H1 (cell line): ENCODE measurements at regions not wholly inside any gene's neighbourhood (a gene's known extent, or its start where the extent isn't known, plus 50 kb on each side); places are given as distances from the start of the nearest gene placed in this dataset.

Experiments
- BCL11A ChIP-seq, 2 experiments: IDR thresholded peaks; one replicate each; pipeline ENCODE4 v1.6.1; 2011; ENCODE audit warnings: low read depth in 2 of 2, low read length in 2 of 2, mild to moderate bottlenecking in 2 of 2
- CBX5 ChIP-seq: fragments of 300-800, 300-1000 bp; sonication (generic); IDR thresholded peaks from 2 replicates; pipeline ENCODE4 v1.7.1; 2016; ENCODE audit warnings: antibody characterized with exemption, low read length, low read depth
- POLR2AphosphoS5 ChIP-seq: IDR thresholded peaks from 2 replicates; pipeline ENCODE4 v1.6.1; 2011; ENCODE audit warnings: low read depth, low read length
- SIN3A ChIP-seq, 2 experiments: IDR thresholded peaks in 1 of 2; conservative IDR thresholded peaks in 1 of 2; 2 replicates each; pipeline ENCODE4 v1.6.1; 2011 to 2012; ENCODE audit warnings: low read length in 2 of 2, improper control_type of control experiment in 1 of 2, low read depth in 1 of 2, mild to moderate bottlenecking in 1 of 2
- SIRT6 ChIP-seq: IDR thresholded peaks from one replicate; pipeline ENCODE4 v1.7.1; 2012; ENCODE audit warnings: low read length, inconsistent platforms
- TAF1 ChIP-seq: IDR thresholded peaks from 2 replicates; pipeline ENCODE4 v1.6.1; 2011; ENCODE audit warnings: mild to moderate bottlenecking, low read depth, low read length
- TEAD4 ChIP-seq: IDR thresholded peaks from 2 replicates; pipeline ENCODE4 v1.6.1; 2012; ENCODE audit warnings: low read depth, low read length, inconsistent platforms, mixed read lengths

- TF ChIP-seq BCL11A (IDR thresholded peaks at IDR 0.05; ENCODE audit: low read depth in 2 of 2, low read length in 2 of 2) (no peak), POLR2AphosphoS5 (no peak), SIN3A (conservative IDR thresholded peaks at IDR 0.05 in 1 of 2, IDR thresholded peaks at IDR 0.05 in 1 of 2; ENCODE audit: low read depth in 1 of 2, low read length in 2 of 2) (no peak), TAF1 (no peak), TEAD4 (no peak), SIRT6 (no peak), CBX5 (no peak)
Observed at GRCh38 chr3:4231041-4231440, 72.1 kb upstream of the SETMAR start (continued).
